GM18870 (cell line): ENCODE measurements at regions not wholly inside any gene's neighbourhood (a gene's known extent, or its start where the extent isn't known, plus 50 kb on each side); places are given as distances from the start of the nearest gene placed in this dataset.
"Not testable (repeated sequence)": the region's sequence is repeated elsewhere in the genome, so short reads cannot be mapped to it uniquely, and the experiment has no call there.

Experiments used
- ATAC-seq: cut with Tn5 transposase; IDR thresholded peaks from one replicate; pipeline ENCODE4 v1.9.1; 2021; ENCODE audit warnings: moderate library complexity; ENCODE audit not compliant: unreplicated experiment

GRCh38 chr1:37362594-37363385 is 111.6 kb upstream of the ZC3H12A start:
- ATAC-seq: no peak

- no peak for ATAC-seq
These were observed 110.8 kb upstream of the ZC3H12A start for GRCh38 chr1:37363535-37363934.

GRCh38 chr1:37368665-37369315 is 105.6 kb upstream of the ZC3H12A start:
- not testable (repeated sequence) for ATAC-seq

GRCh38 chr1:37372302-37372701 is 102.1 kb upstream of the ZC3H12A start:
- ATAC-seq: no peak

GRCh38 chr1:37372711-37373110 is 101.7 kb upstream of the ZC3H12A start:
- no peak for ATAC-seq

- no peak for ATAC-seq
These were observed 101.0 kb upstream of the ZC3H12A start for GRCh38 chr1:37373413-37373812.

- not testable (repeated sequence) for ATAC-seq
These were observed 93.8 kb upstream of the ZC3H12A start for GRCh38 chr1:37380546-37380945.

GRCh38 chr1:37387854-37388253 is 86.5 kb upstream of the ZC3H12A start:
- no peak for ATAC-seq

GRCh38 chr1:37389327-37389726 is 85.1 kb upstream of the ZC3H12A start:
- ATAC-seq: no peak

GRCh38 chr1:37391211-37392011 is 83.0 kb upstream of the ZC3H12A start:
- ATAC-seq: no peak

- ATAC-seq: no peak
These were observed 82.3 kb upstream of the ZC3H12A start for GRCh38 chr1:37392051-37392450.

- no peak for ATAC-seq
These were observed 80.9 kb upstream of the ZC3H12A start for GRCh38 chr1:37393173-37394120.

- ATAC-seq: no peak
These were observed 79.6 kb upstream of the ZC3H12A start for GRCh38 chr1:37394574-37395464.

- ATAC-seq: no peak
These were observed 76.3 kb upstream of the ZC3H12A start for GRCh38 chr1:37398096-37398495.

- ATAC-seq: no peak
These were observed 75.2 kb upstream of the ZC3H12A start for GRCh38 chr1:37399205-37399604.

GRCh38 chr1:37399830-37400464 is 74.4 kb upstream of the ZC3H12A start:
- no peak for ATAC-seq

GRCh38 chr1:37400466-37401225 is 73.7 kb upstream of the ZC3H12A start:
- ATAC-seq: no peak

- ATAC-seq: no peak
These were observed 71.2 kb upstream of the ZC3H12A start for GRCh38 chr1:37403166-37403565.
